ENCODE measurements at regions not wholly inside any gene's neighbourhood (a gene's known extent, or its start where the extent isn't known, plus 50 kb on each side); places are given as distances from the start of the nearest gene placed in this dataset.
"Not testable (repeated sequence)": the region's sequence is repeated elsewhere in the genome, so short reads cannot be mapped to it uniquely, and the experiment has no call there.

GRCh38 chr3:193030276-193030675 is 112.6 kb upstream of the MB21D2 start:
- H3K4me1 Mint-ChIP-seq (ENCODE audit: low read depth, unreplicated experiment), result no peaks in the 10 kb centered on the region
- intact Hi-C loops (cut with micrococcal nuclease; ENCODE audit: unreplicated experiment), result no loop called here
- no peak overlapping the region for H3K4me3 Mint-ChIP-seq (ENCODE audit: unreplicated experiment)
- no peaks in the 10 kb centered on the region for H3K27me3 Mint-ChIP-seq (ENCODE audit: insufficient read depth, unreplicated experiment)
- H3K27ac Mint-ChIP-seq (ENCODE audit: unreplicated experiment), result no peak overlapping the region
- CTCF ChIA-PET, result no interaction called here
- BruUV-seq (replicated peaks), result no TSS peak
- no peaks in the 10 kb centered on the region for H3K9me3 ChIP-seq
- H3K36me3 Mint-ChIP-seq (ENCODE audit: insufficient read depth, unreplicated experiment), result no peaks in the 10 kb centered on the region
- no peaks in the 10 kb centered on the region; the same call in 1 of the 2 replicates for H3K27me3 ChIP-seq (replicated peaks; ENCODE audit: control insufficient read depth, insufficient read depth, low read length)
- H3K36me3 ChIP-seq (ENCODE audit: control insufficient read depth, insufficient read depth, low read length), result no peaks in the 10 kb centered on the region
- DNase-seq, result no peak
- no peaks in the 10 kb centered on the region for H3K9me3 Mint-ChIP-seq (ENCODE audit: unreplicated experiment)
- H3K4me3 ChIP-seq (ENCODE audit: low read depth, low read length), result no peak overlapping the region
- no peaks in the 10 kb centered on the region for H3K4me1 ChIP-seq
- POLR2A ChIA-PET, result no interaction called here
- TF ChIP-seq CTCF (IDR thresholded peaks at IDR 0.05; ENCODE audit: insufficient read depth in 1 of 2, low read depth in 1 of 2, low read length in 1 of 2, severe bottlenecking in 1 of 2, unreplicated experiment in 1 of 2), result no peak

- no peaks in the 10 kb centered on the region for H3K9me3 Mint-ChIP-seq (ENCODE audit: unreplicated experiment)
- no peak overlapping the region for H3K27ac Mint-ChIP-seq (ENCODE audit: unreplicated experiment)
- no peak for DNase-seq
- Histone ChIP-seq H3K4me1 (no peaks in the 10 kb centered on the region), H3K36me3 (ENCODE audit: control insufficient read depth, insufficient read depth, low read length) (no peaks in the 10 kb centered on the region), H3K9me3 (no peaks in the 10 kb centered on the region), H3K4me3 (ENCODE audit: low read depth, low read length) (no peak overlapping the region), H3K27me3 (replicated peaks; ENCODE audit: control insufficient read depth, insufficient read depth, low read length) (no peaks in the 10 kb centered on the region; the same call in 1 of the 2 replicates)
- no peaks in the 10 kb centered on the region for H3K4me1 Mint-ChIP-seq (ENCODE audit: low read depth, unreplicated experiment)
- BruUV-seq (replicated peaks), result no TSS peak
- no peak for TF ChIP-seq CTCF (IDR thresholded peaks at IDR 0.05; ENCODE audit: insufficient read depth in 1 of 2, low read depth in 1 of 2, low read length in 1 of 2, severe bottlenecking in 1 of 2, unreplicated experiment in 1 of 2)
- no peak overlapping the region for H3K4me3 Mint-ChIP-seq (ENCODE audit: unreplicated experiment)
- no peaks in the 10 kb centered on the region for H3K36me3 Mint-ChIP-seq (ENCODE audit: insufficient read depth, unreplicated experiment)
- intact Hi-C loops (cut with micrococcal nuclease; ENCODE audit: unreplicated experiment), result no loop called here
- no peaks in the 10 kb centered on the region for H3K27me3 Mint-ChIP-seq (ENCODE audit: insufficient read depth, unreplicated experiment)
- ChIA-PET POLR2A (no interaction called here), CTCF (no interaction called here)
Measured at GRCh38 chr3:193031911-193032310, 114.3 kb upstream of the MB21D2 start.

GRCh38 chr3:193033226-193033780 is 115.6 kb upstream of the MB21D2 start:
- no TSS peak for BruUV-seq (replicated peaks)
- CTCF ChIA-PET, result no interaction called here
- no peaks in the 10 kb centered on the region for H3K9me3 Mint-ChIP-seq (ENCODE audit: unreplicated experiment)
- no peaks in the 10 kb centered on the region for H3K9me3 ChIP-seq
- no peaks in the 10 kb centered on the region for H3K36me3 ChIP-seq (ENCODE audit: control insufficient read depth, insufficient read depth, low read length)
- POLR2A ChIA-PET, result no interaction called here
- no peaks in the 10 kb centered on the region for H3K4me1 Mint-ChIP-seq (ENCODE audit: low read depth, unreplicated experiment)
- H3K4me3 ChIP-seq (ENCODE audit: low read depth, low read length), result no peak overlapping the region
- no peak for DNase-seq
- no peaks in the 10 kb centered on the region; the same call in 1 of the 2 replicates for H3K27me3 ChIP-seq (replicated peaks; ENCODE audit: control insufficient read depth, insufficient read depth, low read length)
- TF ChIP-seq CTCF (IDR thresholded peaks at IDR 0.05; ENCODE audit: insufficient read depth in 1 of 2, low read depth in 1 of 2, low read length in 1 of 2, severe bottlenecking in 1 of 2, unreplicated experiment in 1 of 2), result no peak
- intact Hi-C loops (cut with micrococcal nuclease; ENCODE audit: unreplicated experiment), result no loop called here
- no peak overlapping the region for H3K4me3 Mint-ChIP-seq (ENCODE audit: unreplicated experiment)
- no peaks in the 10 kb centered on the region for H3K27me3 Mint-ChIP-seq (ENCODE audit: insufficient read depth, unreplicated experiment)
- no peaks in the 10 kb centered on the region for H3K36me3 Mint-ChIP-seq (ENCODE audit: insufficient read depth, unreplicated experiment)
- H3K4me1 ChIP-seq, result no peaks in the 10 kb centered on the region
- no peak overlapping the region for H3K27ac Mint-ChIP-seq (ENCODE audit: unreplicated experiment)

- POLR2A ChIA-PET; DNase-seq; H3K4me3 ChIP-seq (ENCODE audit: low read depth, low read length); H3K4me1 Mint-ChIP-seq (ENCODE audit: low read depth, unreplicated experiment); H3K36me3 Mint-ChIP-seq (ENCODE audit: insufficient read depth, unreplicated experiment); intact Hi-C loops (cut with micrococcal nuclease; ENCODE audit: unreplicated experiment); CTCF ChIA-PET; H3K4me1 ChIP-seq; H3K9me3 ChIP-seq; H3K27me3 Mint-ChIP-seq (ENCODE audit: insufficient read depth, unreplicated experiment); H3K9me3 Mint-ChIP-seq (ENCODE audit: unreplicated experiment); H3K27me3 ChIP-seq (replicated peaks; ENCODE audit: control insufficient read depth, insufficient read depth, low read length); H3K36me3 ChIP-seq (ENCODE audit: control insufficient read depth, insufficient read depth, low read length); H3K4me3 Mint-ChIP-seq (ENCODE audit: unreplicated experiment); H3K27ac Mint-ChIP-seq (ENCODE audit: unreplicated experiment); BruUV-seq (replicated peaks): not testable (repeated sequence)
Measured at GRCh38 chr3:193037828-193038227, 120.2 kb upstream of the MB21D2 start.

All from Caco-2 (cell line).